ENCODE measurements at regions not wholly inside any gene's neighbourhood (a gene's known extent, or its start where the extent isn't known, plus 50 kb on each side); places are given as distances from the start of the nearest gene placed in this dataset.

DNA sequence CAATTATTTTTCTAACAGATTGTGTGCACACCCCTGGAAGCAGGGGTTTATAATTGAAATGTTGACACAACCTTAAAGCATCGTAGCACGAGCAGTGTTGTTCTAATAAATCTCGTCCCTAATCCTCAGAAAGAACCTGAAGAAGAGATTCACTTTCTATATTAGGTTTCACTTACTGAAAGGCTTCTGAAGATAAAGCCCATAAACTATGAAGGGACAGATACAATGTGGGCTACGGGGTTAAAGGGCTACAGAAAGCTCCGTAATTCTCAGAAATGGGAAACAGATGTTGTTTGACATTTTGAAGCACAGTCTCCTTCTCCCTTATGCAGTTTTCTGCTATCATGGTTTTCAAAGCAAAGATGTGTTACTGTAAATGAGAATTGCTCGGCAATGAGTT lies 479.6 kb downstream of the GATA3 start:
- no peak for TF ChIP-seq TCF12 (IDR thresholded peaks at IDR 0.05; ENCODE audit: low read depth)
- TF ChIP-seq NFIC (IDR thresholded peaks at IDR 0.05), result no peak
- TF ChIP-seq CEBPB (IDR thresholded peaks at IDR 0.05), result no peak
- TF ChIP-seq, protein P1, sequence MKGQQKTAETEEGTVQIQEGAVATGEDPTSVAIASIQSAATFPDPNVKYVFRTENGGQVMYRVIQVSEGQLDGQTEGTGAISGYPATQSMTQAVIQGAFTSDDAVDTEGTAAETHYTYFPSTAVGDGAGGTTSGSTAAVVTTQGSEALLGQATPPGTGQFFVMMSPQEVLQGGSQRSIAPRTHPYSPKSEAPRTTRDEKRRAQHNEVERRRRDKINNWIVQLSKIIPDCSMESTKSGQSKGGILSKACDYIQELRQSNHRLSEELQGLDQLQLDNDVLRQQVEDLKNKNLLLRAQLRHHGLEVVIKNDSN (IDR thresholded peaks at IDR 0.05), result no peak
- TF ChIP-seq FOXM1 (IDR thresholded peaks at IDR 0.05; ENCODE audit: borderline replicate concordance, low read depth), result no peak
- no peak for TF ChIP-seq TAF1 (IDR thresholded peaks at IDR 0.05; ENCODE audit: low read depth)
- no peak for TF ChIP-seq YY1 (IDR thresholded peaks at IDR 0.05; ENCODE audit: low read depth)
- TF ChIP-seq, protein P2, sequence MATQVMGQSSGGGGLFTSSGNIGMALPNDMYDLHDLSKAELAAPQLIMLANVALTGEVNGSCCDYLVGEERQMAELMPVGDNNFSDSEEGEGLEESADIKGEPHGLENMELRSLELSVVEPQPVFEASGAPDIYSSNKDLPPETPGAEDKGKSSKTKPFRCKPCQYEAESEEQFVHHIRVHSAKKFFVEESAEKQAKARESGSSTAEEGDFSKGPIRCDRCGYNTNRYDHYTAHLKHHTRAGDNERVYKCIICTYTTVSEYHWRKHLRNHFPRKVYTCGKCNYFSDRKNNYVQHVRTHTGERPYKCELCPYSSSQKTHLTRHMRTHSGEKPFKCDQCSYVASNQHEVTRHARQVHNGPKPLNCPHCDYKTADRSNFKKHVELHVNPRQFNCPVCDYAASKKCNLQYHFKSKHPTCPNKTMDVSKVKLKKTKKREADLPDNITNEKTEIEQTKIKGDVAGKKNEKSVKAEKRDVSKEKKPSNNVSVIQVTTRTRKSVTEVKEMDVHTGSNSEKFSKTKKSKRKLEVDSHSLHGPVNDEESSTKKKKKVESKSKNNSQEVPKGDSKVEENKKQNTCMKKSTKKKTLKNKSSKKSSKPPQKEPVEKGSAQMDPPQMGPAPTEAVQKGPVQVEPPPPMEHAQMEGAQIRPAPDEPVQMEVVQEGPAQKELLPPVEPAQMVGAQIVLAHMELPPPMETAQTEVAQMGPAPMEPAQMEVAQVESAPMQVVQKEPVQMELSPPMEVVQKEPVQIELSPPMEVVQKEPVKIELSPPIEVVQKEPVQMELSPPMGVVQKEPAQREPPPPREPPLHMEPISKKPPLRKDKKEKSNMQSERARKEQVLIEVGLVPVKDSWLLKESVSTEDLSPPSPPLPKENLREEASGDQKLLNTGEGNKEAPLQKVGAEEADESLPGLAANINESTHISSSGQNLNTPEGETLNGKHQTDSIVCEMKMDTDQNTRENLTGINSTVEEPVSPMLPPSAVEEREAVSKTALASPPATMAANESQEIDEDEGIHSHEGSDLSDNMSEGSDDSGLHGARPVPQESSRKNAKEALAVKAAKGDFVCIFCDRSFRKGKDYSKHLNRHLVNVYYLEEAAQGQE (IDR thresholded peaks at IDR 0.05; ENCODE audit: low read depth), result no peak
- TF ChIP-seq ZBTB7A (IDR thresholded peaks at IDR 0.05; ENCODE audit: low read depth), result no peak
- TF ChIP-seq TEAD4 (IDR thresholded peaks at IDR 0.05), result no peak
- no peak for TF ChIP-seq CREB1 (IDR thresholded peaks at IDR 0.05; ENCODE audit: low read depth)
- no peak for TF ChIP-seq EGR1 (IDR thresholded peaks at IDR 0.05)
- no peak for TF ChIP-seq RAD21 (IDR thresholded peaks at IDR 0.05; ENCODE audit: low read depth)
- TF ChIP-seq EP300 (IDR thresholded peaks at IDR 0.05; ENCODE audit: borderline replicate concordance), result no peak
- TF ChIP-seq MAX (IDR thresholded peaks at IDR 0.05), result no peak

- TF ChIP-seq, protein P2 (IDR thresholded peaks at IDR 0.05; ENCODE audit: low read depth), result no peak
- TF ChIP-seq, protein P1 (IDR thresholded peaks at IDR 0.05), result no peak
- TF ChIP-seq TCF12 (IDR thresholded peaks at IDR 0.05; ENCODE audit: low read depth), result no peak
- TF ChIP-seq NFIC (IDR thresholded peaks at IDR 0.05), result no peak
- TF ChIP-seq ZBTB7A (IDR thresholded peaks at IDR 0.05; ENCODE audit: low read depth), result no peak
- no peak for TF ChIP-seq TAF1 (IDR thresholded peaks at IDR 0.05; ENCODE audit: low read depth)
- TF ChIP-seq FOXM1 (IDR thresholded peaks at IDR 0.05; ENCODE audit: borderline replicate concordance, low read depth), result no peak
- TF ChIP-seq EGR1 (IDR thresholded peaks at IDR 0.05), result no peak
- no peak for TF ChIP-seq TEAD4 (IDR thresholded peaks at IDR 0.05)
- no peak for TF ChIP-seq RAD21 (IDR thresholded peaks at IDR 0.05; ENCODE audit: low read depth)
- no peak for TF ChIP-seq EP300 (IDR thresholded peaks at IDR 0.05; ENCODE audit: borderline replicate concordance)
- TF ChIP-seq MAX (IDR thresholded peaks at IDR 0.05), result no peak
- TF ChIP-seq CEBPB (IDR thresholded peaks at IDR 0.05), result no peak
- no peak for TF ChIP-seq CREB1 (IDR thresholded peaks at IDR 0.05; ENCODE audit: low read depth)
Measured at GRCh38 chr10:8534891-8535290, 480.4 kb downstream of the GATA3 start.

GRCh38 chr10:8539056-8539455 lies 484.6 kb downstream of the GATA3 start:
- TF ChIP-seq YY1 (IDR thresholded peaks at IDR 0.05; ENCODE audit: low read depth) (no peak), TCF12 (IDR thresholded peaks at IDR 0.05; ENCODE audit: low read depth) (no peak), RAD21 (IDR thresholded peaks at IDR 0.05; ENCODE audit: low read depth) (no peak), FOXM1 (IDR thresholded peaks at IDR 0.05; ENCODE audit: borderline replicate concordance, low read depth) (no peak), CREB1 (IDR thresholded peaks at IDR 0.05; ENCODE audit: low read depth) (no peak), EP300 (IDR thresholded peaks at IDR 0.05; ENCODE audit: borderline replicate concordance) (no peak)

GRCh38 chr10:8543361-8544056 lies 489.0 kb downstream of the GATA3 start:
- TF ChIP-seq TAF1 (IDR thresholded peaks at IDR 0.05; ENCODE audit: low read depth) (no peak), EGR1 (IDR thresholded peaks at IDR 0.05) (no peak), NFIC (IDR thresholded peaks at IDR 0.05) (no peak), MAX (IDR thresholded peaks at IDR 0.05) (no peak), YY1 (IDR thresholded peaks at IDR 0.05; ENCODE audit: low read depth) (no peak), CEBPB (IDR thresholded peaks at IDR 0.05) (no peak), RAD21 (IDR thresholded peaks at IDR 0.05; ENCODE audit: low read depth) (no peak), FOXM1 (IDR thresholded peaks at IDR 0.05; ENCODE audit: borderline replicate concordance, low read depth) (no peak), CREB1 (IDR thresholded peaks at IDR 0.05; ENCODE audit: low read depth) (no peak), ZBTB7A (IDR thresholded peaks at IDR 0.05; ENCODE audit: low read depth) (no peak), TEAD4 (IDR thresholded peaks at IDR 0.05) (no peak), TCF12 (IDR thresholded peaks at IDR 0.05; ENCODE audit: low read depth) (no peak), EP300 (IDR thresholded peaks at IDR 0.05; ENCODE audit: borderline replicate concordance) (no peak)
- TF ChIP-seq, protein P1 (IDR thresholded peaks at IDR 0.05), result no peak
- TF ChIP-seq, protein P2 (IDR thresholded peaks at IDR 0.05; ENCODE audit: low read depth), result no peak
